Mucosa of descending colon (tissue), 3 donors: ENCODE measurements at regions not wholly inside any gene's neighbourhood (a gene's known extent, or its start where the extent isn't known, plus 50 kb on each side); places are given as distances from the start of the nearest gene placed in this dataset.

ENCODE experiments used
- ATAC-seq: fragments of 200-7000 bp; cut with Tn5 transposase; one replicate; pipeline ENCODE4 v1.9.1; 2020; ENCODE audit warnings: mild to moderate bottlenecking, moderate library complexity
- DNase-seq, 3 donors: peaks; one replicate each; pipeline ENCODE4 v3.0.0-alpha.2; 2020
- H3K36me3 ChIP-seq: fragments of 200-600 bp; one replicate; pipeline ENCODE4 v1.8.0; 2021; ENCODE audit warnings: low read depth, mild to moderate bottlenecking
- H3K4me1 ChIP-seq: fragments of 200-600 bp; one replicate; pipeline ENCODE4 v1.8.0; 2021; ENCODE audit warnings: low read depth, mild to moderate bottlenecking
- H3K4me3 ChIP-seq: fragments of 200-600 bp; one replicate; pipeline ENCODE4 v1.8.0; 2021; ENCODE audit warnings: mild to moderate bottlenecking
- H3K9me3 ChIP-seq: fragments of 200-600 bp; one replicate; pipeline ENCODE4 v1.8.0; 2021; ENCODE audit warnings: mild to moderate bottlenecking
- intact Hi-C, 2 donors: fragments of 100-400 bp; cut with DNase I in 1 of 2; cut with micrococcal nuclease in 1 of 2; formaldehyde crosslinking; loops; one replicate each; pipeline versions ENCODE4 v1.11.0 to v1.11.1; 2022; cut with DNase I, micrococcal nuclease
- TF ChIP-seq, protein P1 (sequence below): fragments of 200-600 bp; IDR thresholded peaks from one replicate; pipeline ENCODE4 v1.8.0; 2022; ENCODE audit warnings: antibody characterized with exemption, mild to moderate bottlenecking
- donor health status: DM: no; HTN: no; CAD: no; lungs with moderate emphysema.
- donor health status: DM: no; HTN: no; CAD: no.
- donor health status: DM: no; HTN: yes; CAD: no.

DNA sequence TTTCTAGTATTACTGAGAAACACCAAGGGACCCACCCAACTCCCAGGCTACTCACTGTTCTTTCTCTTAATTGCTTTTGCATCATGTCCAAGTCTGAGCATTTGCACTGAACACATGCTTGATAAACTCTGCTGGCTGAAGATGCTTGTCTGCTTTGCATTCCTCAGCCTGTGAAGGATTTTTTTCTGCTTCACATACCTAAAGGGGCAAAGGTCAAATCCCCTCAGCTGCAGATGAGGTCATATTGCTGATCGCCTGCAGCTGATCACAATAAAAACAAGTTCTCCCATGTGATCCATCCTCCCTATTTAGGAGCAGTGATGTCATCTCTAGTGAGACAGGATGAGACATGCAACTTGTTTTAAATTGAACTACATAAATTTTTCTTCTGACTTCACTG, 84.6 kb upstream of the DCBLD2 start:
- DNase-seq, result no peak
- Histone ChIP-seq H3K36me3 (no peaks in the 10 kb centered on the region), H3K4me3 (no peak overlapping the region), H3K4me1 (no peaks in the 10 kb centered on the region), H3K9me3 (no peaks in the 10 kb centered on the region)
- TF ChIP-seq, protein P1, sequence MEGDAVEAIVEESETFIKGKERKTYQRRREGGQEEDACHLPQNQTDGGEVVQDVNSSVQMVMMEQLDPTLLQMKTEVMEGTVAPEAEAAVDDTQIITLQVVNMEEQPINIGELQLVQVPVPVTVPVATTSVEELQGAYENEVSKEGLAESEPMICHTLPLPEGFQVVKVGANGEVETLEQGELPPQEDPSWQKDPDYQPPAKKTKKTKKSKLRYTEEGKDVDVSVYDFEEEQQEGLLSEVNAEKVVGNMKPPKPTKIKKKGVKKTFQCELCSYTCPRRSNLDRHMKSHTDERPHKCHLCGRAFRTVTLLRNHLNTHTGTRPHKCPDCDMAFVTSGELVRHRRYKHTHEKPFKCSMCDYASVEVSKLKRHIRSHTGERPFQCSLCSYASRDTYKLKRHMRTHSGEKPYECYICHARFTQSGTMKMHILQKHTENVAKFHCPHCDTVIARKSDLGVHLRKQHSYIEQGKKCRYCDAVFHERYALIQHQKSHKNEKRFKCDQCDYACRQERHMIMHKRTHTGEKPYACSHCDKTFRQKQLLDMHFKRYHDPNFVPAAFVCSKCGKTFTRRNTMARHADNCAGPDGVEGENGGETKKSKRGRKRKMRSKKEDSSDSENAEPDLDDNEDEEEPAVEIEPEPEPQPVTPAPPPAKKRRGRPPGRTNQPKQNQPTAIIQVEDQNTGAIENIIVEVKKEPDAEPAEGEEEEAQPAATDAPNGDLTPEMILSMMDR, result no peak
- ATAC-seq, result no peak
- intact Hi-C loops, result no loop called here

DNA sequence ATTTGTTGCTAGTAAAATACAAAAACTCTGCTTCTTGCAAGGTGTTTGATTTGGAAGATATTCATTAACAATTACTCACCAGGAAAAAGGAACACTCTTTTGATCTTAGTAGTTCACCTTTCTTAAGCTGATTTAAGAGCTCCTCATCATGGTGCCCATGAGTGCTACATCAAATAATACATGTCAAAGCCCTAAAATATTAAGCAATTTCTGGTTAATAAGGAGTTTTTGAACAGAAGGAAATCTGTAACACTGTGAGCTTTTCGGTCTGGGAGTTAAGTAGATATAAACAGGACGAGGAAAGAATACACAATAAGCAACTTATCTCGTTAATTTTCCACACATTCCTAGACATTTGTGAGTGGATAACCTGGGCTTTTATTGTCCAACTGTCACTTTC, 83.9 kb upstream of the DCBLD2 start:
- H3K9me3 ChIP-seq, result no peaks in the 10 kb centered on the region
- DNase-seq (no peak), ATAC-seq (no peak)
- intact Hi-C loops, result no loop called here
- H3K4me1 ChIP-seq, result no peaks in the 10 kb centered on the region
- TF ChIP-seq, protein P1, result no peak
- H3K4me3 ChIP-seq, result no peak overlapping the region
- no peaks in the 10 kb centered on the region for H3K36me3 ChIP-seq

DNA sequence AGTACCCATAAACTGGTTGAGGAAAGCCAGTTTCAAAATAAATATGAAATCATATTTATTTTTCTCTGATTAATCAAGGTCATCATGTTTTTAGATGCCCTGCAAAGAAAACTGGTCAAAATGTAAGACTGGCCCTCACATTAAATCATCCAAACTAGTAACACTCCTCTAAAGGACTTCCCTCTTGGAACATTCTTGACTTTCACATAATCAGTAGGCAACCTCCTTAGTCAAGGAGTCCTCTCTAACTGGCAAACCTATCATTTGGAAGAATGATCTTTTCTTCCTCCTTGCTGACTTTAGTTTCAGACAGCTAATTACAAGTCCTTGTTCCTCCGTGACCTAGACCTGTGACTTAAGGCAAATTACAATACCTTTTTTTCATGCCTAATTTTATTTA, 82.5 kb upstream of the DCBLD2 start:
- intact Hi-C loops, result no loop called here
- Histone ChIP-seq H3K4me1 (no peaks in the 10 kb centered on the region), H3K4me3 (no peak overlapping the region), H3K9me3 (no peaks in the 10 kb centered on the region), H3K36me3 (no peaks in the 10 kb centered on the region)
- TF ChIP-seq, protein P1, result no peak
- ATAC-seq (no peak), DNase-seq (no peak)

DNA sequence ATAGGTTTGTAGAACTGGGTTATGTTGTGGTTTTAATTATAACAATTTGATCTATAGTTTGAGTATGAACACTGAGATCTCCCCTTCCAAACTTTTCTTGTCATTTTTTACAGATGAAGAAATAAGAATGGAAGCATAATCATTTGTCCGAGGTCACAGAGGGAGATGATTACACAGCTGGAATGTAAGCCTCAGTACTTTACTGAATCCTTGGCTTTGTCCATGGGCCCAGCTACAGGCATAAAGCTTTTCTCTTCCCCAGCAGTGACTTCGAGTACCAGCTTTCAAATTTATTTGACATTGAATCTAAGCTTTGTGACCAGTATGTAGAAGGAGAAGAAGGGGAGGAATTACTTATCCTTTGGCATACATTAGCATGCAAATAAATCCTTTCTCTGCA, 80.9 kb upstream of the DCBLD2 start:
- no peaks in the 10 kb centered on the region for H3K4me1 ChIP-seq
- no peaks in the 10 kb centered on the region for H3K36me3 ChIP-seq
- TF ChIP-seq, protein P1, result no peak
- H3K4me3 ChIP-seq, result no peak overlapping the region
- ATAC-seq (no peak), DNase-seq (no peak)
- intact Hi-C loops, result no loop called here
- H3K9me3 ChIP-seq, result no peaks in the 10 kb centered on the region

DNA sequence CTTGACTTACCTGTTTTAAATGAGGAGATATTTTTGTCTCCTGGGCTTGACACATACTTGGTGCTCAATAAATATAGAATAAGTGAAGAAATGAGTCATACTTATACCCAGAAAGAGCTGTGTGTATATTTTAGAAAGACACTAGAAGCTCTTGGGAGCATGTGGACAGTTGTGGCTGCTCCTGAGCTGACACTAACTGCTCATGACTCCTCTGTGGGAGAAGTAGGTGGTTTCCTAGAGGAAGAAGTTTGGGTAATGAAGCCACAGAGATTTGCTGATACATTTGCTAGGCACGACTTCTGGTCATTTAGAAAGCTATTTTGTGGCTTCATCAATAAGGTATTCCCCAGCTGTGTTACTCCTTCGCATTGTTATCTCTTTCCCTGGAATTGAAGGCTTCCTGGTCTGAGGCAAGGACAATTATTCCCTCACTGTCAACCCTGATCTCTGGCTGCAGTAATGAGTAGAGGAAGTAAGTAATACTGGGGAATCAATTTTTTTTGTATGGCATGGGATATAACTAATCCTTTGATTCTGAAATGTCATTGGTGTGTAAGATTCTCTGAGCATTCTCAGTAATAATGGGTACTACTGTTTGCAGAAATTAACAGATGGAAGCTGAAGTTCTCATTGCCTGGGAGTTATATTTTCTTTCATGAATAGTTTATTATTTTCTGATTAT, 79.6 kb upstream of the DCBLD2 start:
- Histone ChIP-seq H3K4me1 (no peaks in the 10 kb centered on the region), H3K36me3 (no peaks in the 10 kb centered on the region), H3K4me3 (no peak overlapping the region), H3K9me3 (no peaks in the 10 kb centered on the region)
- DNase-seq, result no peak
- TF ChIP-seq, protein P1, result no peak
- intact Hi-C loops, result no loop called here
- no peak for ATAC-seq

DNA sequence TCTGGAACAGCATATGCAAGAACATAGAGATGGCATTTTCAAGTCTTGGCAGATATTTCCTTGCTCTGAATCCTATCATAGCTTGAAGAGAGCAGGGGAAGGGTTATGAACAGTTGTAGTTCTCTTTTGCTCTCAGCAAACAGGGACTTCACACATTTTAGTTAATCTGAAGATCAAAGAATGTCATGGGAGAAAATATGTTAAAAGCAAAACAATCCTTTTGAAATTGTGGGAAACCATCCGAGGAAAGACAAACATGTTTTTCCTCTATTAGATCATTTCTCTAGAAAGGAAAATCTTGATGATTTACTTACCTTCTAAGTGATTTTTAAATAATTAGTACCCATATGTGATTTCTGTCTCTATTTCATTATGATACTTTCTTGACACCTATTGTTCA, 77.8 kb upstream of the DCBLD2 start:
- DNase-seq (no peak), ATAC-seq (no peak)
- Histone ChIP-seq H3K4me3 (no peak overlapping the region), H3K9me3 (no peaks in the 10 kb centered on the region), H3K4me1 (no peaks in the 10 kb centered on the region), H3K36me3 (no peaks in the 10 kb centered on the region)
- TF ChIP-seq, protein P1, result no peak
- intact Hi-C loops, result no loop called here
